Liver (tissue), 8 donors: ENCODE measurements at regions not wholly inside any gene's neighbourhood (a gene's known extent, or its start where the extent isn't known, plus 50 kb on each side); places are given as distances from the start of the nearest gene placed in this dataset.
"Not testable (repeated sequence)": the region's sequence is repeated elsewhere in the genome, so short reads cannot be mapped to it uniquely, and the experiment has no call there.

ENCODE experiments used
- DNase-seq: peaks from one replicate; pipeline ENCODE4 v3.0.0-alpha.2; 2017; ENCODE audit warnings: low spot score
- H3K27ac ChIP-seq, 2 donors: one replicate each; pipeline ENCODE4 v1.7.0; 2013; ENCODE audit warnings: inconsistent platforms in 2 of 2, low read length in 2 of 2, control low read depth in 1 of 2, low read depth in 1 of 2, mild to moderate bottlenecking in 1 of 2
- H3K27me3 ChIP-seq, 4 donors: one replicate each; pipeline versions ENCODE4 v1.6.1 to v1.7.0; 2013; ENCODE audit warnings: low read length in 3 of 4, inconsistent platforms in 1 of 4, mild to moderate bottlenecking in 1 of 4, moderate library complexity in 1 of 4; ENCODE audit not compliant: control insufficient read depth in 4 of 4, insufficient read depth in 4 of 4
- H3K36me3 ChIP-seq, 4 donors: one replicate each; pipeline versions ENCODE4 v1.6.1 to v1.7.0; 2013; ENCODE audit warnings: low read length in 3 of 4, mild to moderate bottlenecking in 3 of 4, low read depth in 1 of 4, moderate library complexity in 1 of 4; ENCODE audit not compliant: control insufficient read depth in 4 of 4, insufficient read depth in 3 of 4
- H3K4me1 ChIP-seq, 4 donors: one replicate each; pipeline versions ENCODE4 v1.6.1 to v1.7.0; 2013; ENCODE audit warnings: low read length in 3 of 4, mild to moderate bottlenecking in 3 of 4, moderate library complexity in 1 of 4; ENCODE audit not compliant: control insufficient read depth in 4 of 4, insufficient read depth in 4 of 4
- H3K4me3 ChIP-seq, 3 donors: one replicate each; pipeline versions ENCODE4 v1.6.1 to v1.7.0; 2013; ENCODE audit warnings: low read length in 3 of 3, control low read depth in 1 of 3, low read depth in 1 of 3, mild to moderate bottlenecking in 1 of 3
- H3K9ac ChIP-seq, 2 donors: one replicate each; pipeline ENCODE4 v1.7.0; 2013; ENCODE audit warnings: low read length in 2 of 2, mild to moderate bottlenecking in 2 of 2, moderate library complexity in 2 of 2, control low read depth in 1 of 2, low read depth in 1 of 2
- H3K9me3 ChIP-seq, 4 donors: one replicate each; pipeline versions ENCODE4 v1.6.1 to v1.7.0; 2013; ENCODE audit warnings: low read length in 3 of 4; ENCODE audit not compliant: control insufficient read depth in 4 of 4
- EGR1 ChIP-seq, 2 donors: IDR thresholded peaks; 2 replicates each; pipeline ENCODE4 v1.6.1; 2016 to 2018; ENCODE audit warnings: antibody characterized with exemption in 2 of 2, low read depth in 2 of 2
- FOXA1 ChIP-seq: IDR thresholded peaks from 2 replicates; pipeline ENCODE4 v1.6.1; 2016; ENCODE audit warnings: antibody characterized with exemption
- FOXA2 ChIP-seq: IDR thresholded peaks from 2 replicates; pipeline ENCODE4 v1.6.1; 2016; ENCODE audit warnings: antibody characterized with exemption
- GABPA ChIP-seq, 2 donors: IDR thresholded peaks in 1 of 2; conservative IDR thresholded peaks in 1 of 2; 2 replicates each; pipeline ENCODE4 v1.6.1; 2016; ENCODE audit warnings: antibody characterized with exemption in 2 of 2, mild to moderate bottlenecking in 1 of 2, moderate library complexity in 1 of 2
- HNF4A ChIP-seq, 2 donors: conservative IDR thresholded peaks; 2 replicates each; pipeline ENCODE4 v1.6.1; 2016; ENCODE audit warnings: antibody characterized with exemption in 2 of 2, mild to moderate bottlenecking in 2 of 2
- HNF4G ChIP-seq: IDR thresholded peaks from 2 replicates; pipeline ENCODE4 v1.6.1; 2016; ENCODE audit warnings: antibody characterized with exemption
- JUND ChIP-seq, 2 donors: IDR thresholded peaks; 2 replicates each; pipeline ENCODE4 v1.6.1; 2016; ENCODE audit warnings: antibody characterized with exemption in 2 of 2
- RAD21 ChIP-seq, 2 donors: IDR thresholded peaks; 2 replicates each; pipeline ENCODE4 v1.6.1; 2016; ENCODE audit warnings: antibody characterized with exemption in 2 of 2, mild to moderate bottlenecking in 2 of 2
- RXRA ChIP-seq, 2 donors: IDR thresholded peaks; 2 replicates each; pipeline ENCODE4 v1.6.1; 2017 to 2018; ENCODE audit warnings: antibody characterized with exemption in 2 of 2, mild to moderate bottlenecking in 1 of 2
- SP1 ChIP-seq: IDR thresholded peaks from 2 replicates; pipeline ENCODE4 v1.6.1; 2018; ENCODE audit warnings: antibody characterized with exemption, mild to moderate bottlenecking
- TAF1 ChIP-seq: conservative IDR thresholded peaks from 2 replicates; pipeline ENCODE4 v1.6.1; 2016; ENCODE audit warnings: antibody characterized with exemption, mild to moderate bottlenecking
- YY1 ChIP-seq: IDR thresholded peaks from 2 replicates; pipeline ENCODE4 v1.6.1; 2016; ENCODE audit warnings: antibody characterized with exemption, mild to moderate bottlenecking
- WGBS: extraction: QIAGEN DNeasy Blood & Tissue Kit; methylation state at CpG from one replicate; pipeline ENCODE4 v1.1.7; 2013; 5-methylcytosine and 5-hydroxymethylcytosine counted together
- TF ChIP-seq, protein P1 (sequence below): fragments of 150-350 bp; IDR thresholded peaks from 2 replicates; pipeline ENCODE4 v1.5.1; 2017; ENCODE audit warnings: improper control_type of control experiment, low read depth, low read length; ENCODE audit not compliant: missing input control
- TF ChIP-seq, protein P2 (sequence below): IDR thresholded peaks from 2 replicates; pipeline ENCODE4 v1.6.1; 2016; ENCODE audit warnings: antibody characterized with exemption
- TF ChIP-seq, protein P3 (sequence below): IDR thresholded peaks from 2 replicates; pipeline ENCODE4 v1.6.1; 2016; ENCODE audit warnings: antibody characterized with exemption
- TF ChIP-seq, protein P4 (sequence below): IDR thresholded peaks from 2 replicates; pipeline ENCODE4 v1.6.1; 2016; ENCODE audit warnings: antibody characterized with exemption
- TF ChIP-seq, protein P5 (sequence below): IDR thresholded peaks from 2 replicates; pipeline ENCODE4 v1.6.1; 2016; ENCODE audit warnings: antibody characterized with exemption, mild to moderate bottlenecking
- donor health status: healthy.
- donor health status: healthy.
- donor health status: healthy.
- donor health status: healthy.
- donor health status: healthy.

DNA sequence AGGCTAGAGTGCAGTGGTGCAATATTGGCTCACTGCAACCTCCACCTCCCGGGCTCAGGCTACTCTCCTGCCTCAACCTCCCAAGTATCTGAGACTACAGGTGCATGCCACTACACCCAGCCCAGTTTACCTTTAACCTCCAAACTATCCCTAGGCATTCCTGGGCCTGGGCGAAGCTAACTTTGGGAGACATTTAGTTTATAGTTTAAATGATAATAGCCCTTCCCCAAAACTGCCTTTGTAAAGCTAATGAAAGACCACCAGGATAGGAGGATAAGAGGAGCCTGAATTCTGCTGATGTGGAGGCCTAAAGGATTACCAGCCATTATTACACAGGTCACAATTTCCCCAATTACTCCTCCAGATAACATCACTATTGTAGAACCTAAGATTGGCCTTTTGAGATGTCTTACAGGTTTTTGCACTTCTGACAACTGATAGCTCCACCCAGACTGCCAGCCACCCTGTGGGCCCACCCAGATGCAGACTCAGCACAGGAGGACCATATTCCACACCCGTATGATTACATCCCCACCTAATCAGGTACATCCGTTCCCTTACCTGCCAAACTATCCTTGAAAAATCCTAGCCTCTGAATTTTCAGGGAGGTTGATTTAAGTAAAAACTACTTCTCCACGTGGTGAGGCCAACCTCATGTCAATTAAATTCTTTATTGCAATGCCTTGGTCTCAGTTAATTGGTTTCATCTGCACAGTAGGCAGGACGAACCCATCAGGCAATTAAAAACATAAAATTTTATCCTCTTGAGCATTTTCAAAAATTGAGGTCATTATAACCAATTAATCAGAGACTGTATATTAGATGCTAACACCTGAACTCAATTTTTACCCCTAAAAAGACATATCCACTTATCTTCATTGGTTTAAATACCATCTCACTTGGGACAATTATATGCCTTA, 62.3 kb upstream of the TMEM254 start:
- Histone ChIP-seq H3K4me3 (no peak overlapping the region), H3K4me1 (peaks cover 0 to 2% (median 0%) of the 10 kb centered on the region in 4 donors), H3K9me3 (no peaks in the 10 kb centered on the region), H3K27me3 (no peaks in the 10 kb centered on the region), H3K27ac (no peak overlapping the region), H3K9ac (no peak overlapping the region), H3K36me3 (no peaks in the 10 kb centered on the region)
- 86% methylated on average over 6 of the region's 6 CpGs for WGBS
- no peak for DNase-seq
- TF ChIP-seq, protein P1, sequence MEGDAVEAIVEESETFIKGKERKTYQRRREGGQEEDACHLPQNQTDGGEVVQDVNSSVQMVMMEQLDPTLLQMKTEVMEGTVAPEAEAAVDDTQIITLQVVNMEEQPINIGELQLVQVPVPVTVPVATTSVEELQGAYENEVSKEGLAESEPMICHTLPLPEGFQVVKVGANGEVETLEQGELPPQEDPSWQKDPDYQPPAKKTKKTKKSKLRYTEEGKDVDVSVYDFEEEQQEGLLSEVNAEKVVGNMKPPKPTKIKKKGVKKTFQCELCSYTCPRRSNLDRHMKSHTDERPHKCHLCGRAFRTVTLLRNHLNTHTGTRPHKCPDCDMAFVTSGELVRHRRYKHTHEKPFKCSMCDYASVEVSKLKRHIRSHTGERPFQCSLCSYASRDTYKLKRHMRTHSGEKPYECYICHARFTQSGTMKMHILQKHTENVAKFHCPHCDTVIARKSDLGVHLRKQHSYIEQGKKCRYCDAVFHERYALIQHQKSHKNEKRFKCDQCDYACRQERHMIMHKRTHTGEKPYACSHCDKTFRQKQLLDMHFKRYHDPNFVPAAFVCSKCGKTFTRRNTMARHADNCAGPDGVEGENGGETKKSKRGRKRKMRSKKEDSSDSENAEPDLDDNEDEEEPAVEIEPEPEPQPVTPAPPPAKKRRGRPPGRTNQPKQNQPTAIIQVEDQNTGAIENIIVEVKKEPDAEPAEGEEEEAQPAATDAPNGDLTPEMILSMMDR, result no peak
- no peak for TF ChIP-seq GABPA (IDR thresholded peaks at IDR 0.05 in 1 of 2, conservative IDR thresholded peaks at IDR 0.05 in 1 of 2)
- TF ChIP-seq TAF1, result no peak
- no peak for TF ChIP-seq FOXA2
- TF ChIP-seq RAD21 (IDR thresholded peaks at IDR 0.05), result no peak
- TF ChIP-seq JUND (IDR thresholded peaks at IDR 0.05), result no peak
- TF ChIP-seq HNF4A (conservative IDR thresholded peaks at IDR 0.05), result no peak
- TF ChIP-seq, protein P2, sequence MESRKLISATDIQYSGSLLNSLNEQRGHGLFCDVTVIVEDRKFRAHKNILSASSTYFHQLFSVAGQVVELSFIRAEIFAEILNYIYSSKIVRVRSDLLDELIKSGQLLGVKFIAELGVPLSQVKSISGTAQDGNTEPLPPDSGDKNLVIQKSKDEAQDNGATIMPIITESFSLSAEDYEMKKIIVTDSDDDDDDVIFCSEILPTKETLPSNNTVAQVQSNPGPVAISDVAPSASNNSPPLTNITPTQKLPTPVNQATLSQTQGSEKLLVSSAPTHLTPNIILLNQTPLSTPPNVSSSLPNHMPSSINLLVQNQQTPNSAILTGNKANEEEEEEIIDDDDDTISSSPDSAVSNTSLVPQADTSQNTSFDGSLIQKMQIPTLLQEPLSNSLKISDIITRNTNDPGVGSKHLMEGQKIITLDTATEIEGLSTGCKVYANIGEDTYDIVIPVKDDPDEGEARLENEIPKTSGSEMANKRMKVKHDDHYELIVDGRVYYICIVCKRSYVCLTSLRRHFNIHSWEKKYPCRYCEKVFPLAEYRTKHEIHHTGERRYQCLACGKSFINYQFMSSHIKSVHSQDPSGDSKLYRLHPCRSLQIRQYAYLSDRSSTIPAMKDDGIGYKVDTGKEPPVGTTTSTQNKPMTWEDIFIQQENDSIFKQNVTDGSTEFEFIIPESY, result no peak
- TF ChIP-seq RXRA (IDR thresholded peaks at IDR 0.05), result no peak
- TF ChIP-seq, protein P3, sequence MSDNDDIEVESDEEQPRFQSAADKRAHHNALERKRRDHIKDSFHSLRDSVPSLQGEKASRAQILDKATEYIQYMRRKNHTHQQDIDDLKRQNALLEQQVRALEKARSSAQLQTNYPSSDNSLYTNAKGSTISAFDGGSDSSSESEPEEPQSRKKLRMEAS, result no peak
- TF ChIP-seq FOXA1, result no peak
- TF ChIP-seq EGR1 (IDR thresholded peaks at IDR 0.05; ENCODE audit: low read depth in 2 of 2), result no peak
- TF ChIP-seq SP1, result no peak
- TF ChIP-seq YY1, result no peak
- TF ChIP-seq, protein P4, sequence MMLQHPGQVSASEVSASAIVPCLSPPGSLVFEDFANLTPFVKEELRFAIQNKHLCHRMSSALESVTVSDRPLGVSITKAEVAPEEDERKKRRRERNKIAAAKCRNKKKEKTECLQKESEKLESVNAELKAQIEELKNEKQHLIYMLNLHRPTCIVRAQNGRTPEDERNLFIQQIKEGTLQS, result no peak
- TF ChIP-seq, protein P5, sequence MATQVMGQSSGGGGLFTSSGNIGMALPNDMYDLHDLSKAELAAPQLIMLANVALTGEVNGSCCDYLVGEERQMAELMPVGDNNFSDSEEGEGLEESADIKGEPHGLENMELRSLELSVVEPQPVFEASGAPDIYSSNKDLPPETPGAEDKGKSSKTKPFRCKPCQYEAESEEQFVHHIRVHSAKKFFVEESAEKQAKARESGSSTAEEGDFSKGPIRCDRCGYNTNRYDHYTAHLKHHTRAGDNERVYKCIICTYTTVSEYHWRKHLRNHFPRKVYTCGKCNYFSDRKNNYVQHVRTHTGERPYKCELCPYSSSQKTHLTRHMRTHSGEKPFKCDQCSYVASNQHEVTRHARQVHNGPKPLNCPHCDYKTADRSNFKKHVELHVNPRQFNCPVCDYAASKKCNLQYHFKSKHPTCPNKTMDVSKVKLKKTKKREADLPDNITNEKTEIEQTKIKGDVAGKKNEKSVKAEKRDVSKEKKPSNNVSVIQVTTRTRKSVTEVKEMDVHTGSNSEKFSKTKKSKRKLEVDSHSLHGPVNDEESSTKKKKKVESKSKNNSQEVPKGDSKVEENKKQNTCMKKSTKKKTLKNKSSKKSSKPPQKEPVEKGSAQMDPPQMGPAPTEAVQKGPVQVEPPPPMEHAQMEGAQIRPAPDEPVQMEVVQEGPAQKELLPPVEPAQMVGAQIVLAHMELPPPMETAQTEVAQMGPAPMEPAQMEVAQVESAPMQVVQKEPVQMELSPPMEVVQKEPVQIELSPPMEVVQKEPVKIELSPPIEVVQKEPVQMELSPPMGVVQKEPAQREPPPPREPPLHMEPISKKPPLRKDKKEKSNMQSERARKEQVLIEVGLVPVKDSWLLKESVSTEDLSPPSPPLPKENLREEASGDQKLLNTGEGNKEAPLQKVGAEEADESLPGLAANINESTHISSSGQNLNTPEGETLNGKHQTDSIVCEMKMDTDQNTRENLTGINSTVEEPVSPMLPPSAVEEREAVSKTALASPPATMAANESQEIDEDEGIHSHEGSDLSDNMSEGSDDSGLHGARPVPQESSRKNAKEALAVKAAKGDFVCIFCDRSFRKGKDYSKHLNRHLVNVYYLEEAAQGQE, result no peak
- TF ChIP-seq HNF4G, result no peak

DNA sequence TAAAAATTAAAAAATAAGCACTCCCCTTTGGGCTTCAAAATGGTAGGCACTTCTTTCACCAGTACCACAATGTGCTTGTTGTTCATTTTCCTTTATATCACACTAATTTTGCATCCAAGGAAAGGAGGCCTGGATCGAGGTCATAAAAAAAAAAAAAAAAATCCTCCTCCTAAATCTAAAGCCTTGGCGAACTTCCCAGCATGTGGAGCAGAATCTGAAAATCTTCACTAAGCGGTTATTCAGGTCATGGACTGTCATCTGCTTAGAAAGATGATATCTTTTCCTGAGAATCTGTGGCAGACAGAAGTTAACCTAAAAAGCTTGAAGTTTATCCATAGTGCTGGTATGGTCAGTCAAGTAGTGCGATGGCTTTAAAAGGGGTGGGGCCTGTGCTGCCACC, 64.2 kb upstream of the SFTPD start:
- H3K27me3 ChIP-seq, H3K4me3 ChIP-seq, H3K9me3 ChIP-seq, H3K4me1 ChIP-seq, H3K27ac ChIP-seq, DNase-seq, H3K36me3 ChIP-seq, H3K9ac ChIP-seq: not testable (repeated sequence)
- 92% methylated on average over 4 of the region's 4 CpGs for WGBS

DNA sequence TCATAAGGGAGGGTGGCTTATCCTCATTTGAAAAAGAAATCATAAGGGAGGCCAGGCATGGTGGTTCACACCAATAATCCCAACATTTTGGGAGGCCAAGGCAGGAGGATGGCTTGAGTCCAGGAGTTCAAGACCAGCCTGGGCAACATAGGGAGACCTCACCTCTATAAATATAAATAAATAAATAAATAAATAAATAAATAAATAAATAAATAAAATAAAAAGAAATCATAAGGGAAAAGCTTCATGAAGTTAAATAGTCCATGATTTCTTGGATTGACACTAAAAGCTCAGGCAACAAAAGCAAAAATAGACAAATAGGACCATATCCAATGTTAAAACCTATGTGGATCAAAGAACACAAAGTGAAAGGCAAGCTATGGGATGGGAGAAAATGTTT, 62.2 kb upstream of the SFTPD start:
- H3K9ac ChIP-seq, H3K36me3 ChIP-seq, H3K27me3 ChIP-seq, DNase-seq, H3K27ac ChIP-seq, H3K4me3 ChIP-seq, H3K4me1 ChIP-seq, H3K9me3 ChIP-seq: not testable (repeated sequence)
